ENCODE measurements at regions not wholly inside any gene's neighbourhood (a gene's known extent, or its start where the extent isn't known, plus 50 kb on each side); places are given as distances from the start of the nearest gene placed in this dataset.

- TF ChIP-seq EZH2phosphoT487 (IDR thresholded peaks at IDR 0.05; ENCODE audit: insufficient read depth, low read depth) (no peak), EZH2 (IDR thresholded peaks at IDR 0.05; ENCODE audit: insufficient read depth, poor library complexity, severe bottlenecking) (no peak)
Observed at GRCh38 chr4:176504118-176504517, 184.4 kb downstream of the SPCS3 start.
